HFF-Myc (cell line): ENCODE measurements at regions not wholly inside any gene's neighbourhood (a gene's known extent, or its start where the extent isn't known, plus 50 kb on each side); places are given as distances from the start of the nearest gene placed in this dataset.
"Not testable (repeated sequence)": the region's sequence is repeated elsewhere in the genome, so short reads cannot be mapped to it uniquely, and the experiment has no call there.

Experiments used
- DNase-seq: peaks from one replicate; pipeline ENCODE4 v3.0.0-alpha.2; 2011; ENCODE audit warnings: low read depth; ENCODE audit errors: extremely low read depth
- H3K4me3 ChIP-seq: replicated peaks from 2 replicates; pipeline ENCODE4 v1.5.1; 2011; ENCODE audit warnings: low read depth, mild to moderate bottlenecking, control low read depth, low read length
- CTCF ChIP-seq: IDR thresholded peaks from 2 replicates; pipeline ENCODE4 v1.5.1; 2012; ENCODE audit warnings: mild to moderate bottlenecking, low read depth, low read length, control low read depth; ENCODE audit errors: missing control alignments

DNA sequence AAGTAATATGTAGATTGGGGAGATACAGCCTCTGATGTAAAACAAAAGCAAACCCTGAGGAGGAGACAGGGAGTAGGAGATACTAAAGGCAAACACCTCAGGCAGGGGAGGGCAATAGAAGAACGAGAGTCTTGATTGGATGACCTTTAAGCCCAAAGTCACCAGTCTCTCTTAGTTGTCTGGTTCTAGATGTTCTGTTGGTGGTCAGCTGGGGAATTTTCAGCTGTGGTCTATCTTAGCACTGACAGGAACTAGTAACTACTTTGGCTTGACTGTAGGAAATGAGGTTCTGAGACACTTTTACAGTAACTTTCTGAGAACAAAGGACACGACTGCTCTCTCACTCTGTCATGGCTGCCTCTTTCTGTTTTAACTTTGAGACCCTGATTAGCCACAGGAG, 290.7 kb upstream of the MIR17HG start:
- no peak overlapping the region for H3K4me3 ChIP-seq
- no peak for TF ChIP-seq CTCF
- no peak for DNase-seq

DNA sequence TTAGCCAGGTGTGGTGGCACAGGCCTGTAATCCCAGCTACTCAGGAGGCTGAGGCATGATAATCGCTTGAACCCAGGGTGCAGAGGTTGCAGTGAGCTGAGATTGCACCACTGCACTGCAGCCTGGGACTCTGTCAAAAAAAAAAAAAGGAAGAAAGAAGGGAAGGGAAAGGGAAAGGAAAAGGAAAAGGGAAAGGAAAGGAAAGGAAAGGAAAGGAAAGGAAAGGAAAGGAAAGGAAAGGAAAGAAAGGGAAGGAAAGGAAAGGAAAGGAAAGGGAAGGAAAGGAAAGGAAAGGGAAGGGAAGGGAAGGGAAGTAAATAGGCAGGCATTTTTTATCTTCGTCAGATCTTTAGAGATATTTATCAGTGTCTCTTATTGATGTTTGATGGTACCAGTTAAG, 290.0 kb upstream of the MIR17HG start:
- not testable (repeated sequence) for H3K4me3 ChIP-seq, DNase-seq

DNA sequence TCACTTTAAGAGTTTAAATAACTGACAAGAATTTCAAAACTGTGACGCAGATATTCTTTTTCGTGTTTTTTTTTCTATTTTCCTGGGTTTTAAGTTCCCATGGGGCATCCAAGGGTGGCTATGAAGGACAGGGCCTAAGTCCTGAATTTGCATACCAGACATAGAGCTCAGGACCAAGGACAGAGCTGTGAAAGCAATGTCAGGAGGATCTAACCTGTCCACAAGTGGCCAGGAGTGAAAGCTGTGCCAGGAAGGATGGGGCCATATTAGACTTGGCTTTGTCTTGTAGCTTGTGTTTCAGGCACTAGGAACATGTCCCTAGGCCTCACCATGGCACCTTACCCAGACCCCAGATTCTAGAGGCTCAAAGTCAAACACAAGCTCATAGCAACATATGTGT, 289.4 kb upstream of the MIR17HG start:
- no peak for DNase-seq
- no peak for TF ChIP-seq CTCF
- H3K4me3 ChIP-seq: no peak overlapping the region

- DNase-seq: no peak
- no peak for TF ChIP-seq CTCF
- H3K4me3 ChIP-seq: no peak overlapping the region
Observed at GRCh38 chr13:91058919-91059318, 288.6 kb upstream of the MIR17HG start.

- no peak for TF ChIP-seq CTCF
- DNase-seq: no peak
- H3K4me3 ChIP-seq: no peak overlapping the region
Observed at GRCh38 chr13:91066745-91067144, 280.7 kb upstream of the MIR17HG start.

DNA sequence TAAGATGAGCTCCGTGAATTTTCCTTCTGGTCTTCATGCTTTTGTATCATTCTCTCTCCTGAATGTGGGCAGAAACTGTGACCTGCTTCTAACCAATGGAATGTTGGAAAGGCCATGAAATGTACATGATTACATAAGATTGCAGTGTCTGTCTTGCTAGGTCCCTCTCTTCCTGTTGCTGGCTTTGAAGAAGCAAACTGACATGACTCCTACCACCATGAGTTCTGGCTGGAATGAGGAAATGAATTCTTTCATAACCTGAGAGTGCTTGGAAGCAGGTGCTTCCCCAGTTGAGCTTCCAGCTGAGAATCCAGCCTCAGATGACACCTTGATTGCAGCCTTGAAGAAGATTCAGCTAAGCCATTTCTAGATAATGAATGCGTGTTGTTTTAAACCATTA, 275.0 kb upstream of the MIR17HG start:
- H3K4me3 ChIP-seq: no peak overlapping the region
- TF ChIP-seq CTCF: no peak
- no peak for DNase-seq

DNA sequence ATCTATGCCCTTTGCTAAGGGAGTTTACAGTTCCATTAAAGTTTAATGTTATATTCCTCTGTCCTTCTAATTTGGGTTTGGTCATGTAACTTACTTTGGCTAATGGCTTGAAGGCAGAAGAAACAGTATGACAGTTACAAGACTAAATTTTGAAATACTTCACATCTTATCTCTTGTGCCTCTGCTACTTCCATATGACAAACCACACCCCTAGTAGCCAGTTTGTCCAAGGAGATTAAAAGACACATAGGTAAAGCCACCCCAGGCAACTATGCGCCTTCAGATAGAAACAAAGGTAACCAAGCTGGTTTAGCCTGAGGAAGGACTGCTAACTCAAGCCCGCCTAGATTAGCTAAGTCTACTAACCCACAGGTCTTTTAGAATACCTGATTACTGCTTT, 273.4 kb upstream of the MIR17HG start:
- no peak overlapping the region for H3K4me3 ChIP-seq
- DNase-seq: no peak
- no peak for TF ChIP-seq CTCF

DNA sequence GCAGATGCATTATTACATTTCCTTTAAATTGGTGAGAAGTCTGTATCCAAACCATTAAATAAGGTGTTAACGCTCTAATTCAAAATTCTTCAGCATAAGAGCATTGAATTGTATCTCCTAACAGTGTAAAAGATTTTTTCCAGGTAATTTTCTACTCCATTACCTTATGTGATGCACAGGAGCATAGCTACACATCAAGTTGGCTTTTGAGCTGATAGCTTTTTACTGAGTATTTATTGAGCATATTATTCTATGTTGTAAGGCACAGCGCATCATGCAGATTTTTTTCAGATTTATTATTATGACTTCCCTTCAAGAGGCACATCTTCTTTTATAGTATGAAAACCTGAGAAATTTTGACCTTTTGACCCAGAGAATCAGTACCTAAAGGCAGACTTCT, 270.7 kb upstream of the MIR17HG start:
- no peak overlapping the region for H3K4me3 ChIP-seq
- no peak for TF ChIP-seq CTCF
- DNase-seq: no peak
